ENCODE measurements at regions not wholly inside any gene's neighbourhood (a gene's known extent, or its start where the extent isn't known, plus 50 kb on each side); places are given as distances from the start of the nearest gene placed in this dataset.

- TF ChIP-seq, protein P1, sequence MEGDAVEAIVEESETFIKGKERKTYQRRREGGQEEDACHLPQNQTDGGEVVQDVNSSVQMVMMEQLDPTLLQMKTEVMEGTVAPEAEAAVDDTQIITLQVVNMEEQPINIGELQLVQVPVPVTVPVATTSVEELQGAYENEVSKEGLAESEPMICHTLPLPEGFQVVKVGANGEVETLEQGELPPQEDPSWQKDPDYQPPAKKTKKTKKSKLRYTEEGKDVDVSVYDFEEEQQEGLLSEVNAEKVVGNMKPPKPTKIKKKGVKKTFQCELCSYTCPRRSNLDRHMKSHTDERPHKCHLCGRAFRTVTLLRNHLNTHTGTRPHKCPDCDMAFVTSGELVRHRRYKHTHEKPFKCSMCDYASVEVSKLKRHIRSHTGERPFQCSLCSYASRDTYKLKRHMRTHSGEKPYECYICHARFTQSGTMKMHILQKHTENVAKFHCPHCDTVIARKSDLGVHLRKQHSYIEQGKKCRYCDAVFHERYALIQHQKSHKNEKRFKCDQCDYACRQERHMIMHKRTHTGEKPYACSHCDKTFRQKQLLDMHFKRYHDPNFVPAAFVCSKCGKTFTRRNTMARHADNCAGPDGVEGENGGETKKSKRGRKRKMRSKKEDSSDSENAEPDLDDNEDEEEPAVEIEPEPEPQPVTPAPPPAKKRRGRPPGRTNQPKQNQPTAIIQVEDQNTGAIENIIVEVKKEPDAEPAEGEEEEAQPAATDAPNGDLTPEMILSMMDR (IDR thresholded peaks at IDR 0.05; ENCODE audit: low read depth, low read length), result no peak
- TF ChIP-seq EZH2phosphoT487 (IDR thresholded peaks at IDR 0.05; ENCODE audit: low read depth), result no peak
These were observed 430.8 kb upstream of the TNC start for GRCh38 chr9:115548609-115549260.

Measured in OCI-LY3 (cell line).